K562 (cell line): ENCODE measurements at regions not wholly inside any gene's neighbourhood (a gene's known extent, or its start where the extent isn't known, plus 50 kb on each side); places are given as distances from the start of the nearest gene placed in this dataset.

Source experiments
- JUN ChIP-seq, 2 experiments: sonication (generic) in 1 of 2; formaldehyde crosslinking in 1 of 2; IDR thresholded peaks; 2 replicates each; pipeline versions ENCODE4 v1.6.1 to v1.8.0; 2012 to 2022; ENCODE audit warnings: borderline replicate concordance in 2 of 2, mild to moderate bottlenecking in 2 of 2, improper control_type of control experiment in 1 of 2, low read depth in 1 of 2, low read length in 1 of 2, missing genetic modification reagents in 1 of 2
- TF ChIP-seq, protein P1 (sequence below): sonication (generic); formaldehyde crosslinking; IDR thresholded peaks from 2 replicates; pipeline ENCODE4 v1.4.0; 2020; ENCODE audit warnings: mild to moderate bottlenecking, missing genetic modification reagents

DNA sequence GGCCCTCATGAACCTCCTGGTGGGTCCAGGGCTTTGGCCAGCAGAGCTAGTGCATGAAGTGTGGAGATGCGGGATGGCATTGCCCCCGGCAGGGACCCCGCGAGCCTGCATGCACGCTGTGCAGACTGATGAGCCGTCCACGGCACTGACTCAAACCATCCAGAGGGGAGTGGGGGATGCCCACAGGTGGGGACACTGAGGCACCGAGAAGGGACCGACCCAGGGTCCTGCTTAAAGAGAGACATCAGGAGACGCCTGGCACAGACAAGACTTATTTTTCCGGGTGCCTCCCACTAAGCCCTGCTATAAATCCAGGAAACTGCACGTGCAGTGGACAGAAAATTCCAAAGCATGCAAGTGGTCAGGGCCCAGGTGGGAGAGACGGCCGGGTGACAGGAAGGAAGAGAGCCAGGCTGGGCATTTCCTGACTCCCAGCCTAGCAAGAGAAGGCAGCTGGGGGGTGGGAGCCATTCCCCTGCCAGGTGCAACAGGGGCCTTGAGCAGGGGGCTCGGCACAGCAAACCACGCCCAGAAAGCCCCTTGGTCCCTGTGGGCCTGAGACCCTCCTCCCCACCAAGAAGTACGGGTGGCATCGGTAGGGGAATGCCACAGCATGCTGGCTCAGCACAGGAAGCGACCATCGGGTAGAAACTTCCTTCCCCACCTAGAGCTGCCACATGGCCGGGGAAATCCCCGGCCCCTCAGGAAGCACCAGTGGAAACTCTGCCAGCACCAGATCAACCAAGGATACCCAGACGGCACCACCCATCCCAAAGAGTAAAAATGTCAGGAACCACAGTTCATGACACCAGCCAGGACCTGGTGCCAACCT lies 91.5 kb downstream of the FOXL3 start:
- TF ChIP-seq, protein P1, sequence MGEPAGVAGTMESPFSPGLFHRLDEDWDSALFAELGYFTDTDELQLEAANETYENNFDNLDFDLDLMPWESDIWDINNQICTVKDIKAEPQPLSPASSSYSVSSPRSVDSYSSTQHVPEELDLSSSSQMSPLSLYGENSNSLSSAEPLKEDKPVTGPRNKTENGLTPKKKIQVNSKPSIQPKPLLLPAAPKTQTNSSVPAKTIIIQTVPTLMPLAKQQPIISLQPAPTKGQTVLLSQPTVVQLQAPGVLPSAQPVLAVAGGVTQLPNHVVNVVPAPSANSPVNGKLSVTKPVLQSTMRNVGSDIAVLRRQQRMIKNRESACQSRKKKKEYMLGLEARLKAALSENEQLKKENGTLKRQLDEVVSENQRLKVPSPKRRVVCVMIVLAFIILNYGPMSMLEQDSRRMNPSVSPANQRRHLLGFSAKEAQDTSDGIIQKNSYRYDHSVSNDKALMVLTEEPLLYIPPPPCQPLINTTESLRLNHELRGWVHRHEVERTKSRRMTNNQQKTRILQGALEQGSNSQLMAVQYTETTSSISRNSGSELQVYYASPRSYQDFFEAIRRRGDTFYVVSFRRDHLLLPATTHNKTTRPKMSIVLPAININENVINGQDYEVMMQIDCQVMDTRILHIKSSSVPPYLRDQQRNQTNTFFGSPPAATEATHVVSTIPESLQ, result no peak
- no peak for TF ChIP-seq JUN (IDR thresholded peaks at IDR 0.05; ENCODE audit: borderline replicate concordance, low read depth, low read length)
- no peak for TF ChIP-seq JUN (CRISPR knock-in tag; IDR thresholded peaks at IDR 0.05; ENCODE audit: borderline replicate concordance)
